Stimulated activated CD4-positive, alpha-beta T cell treated with anti-CD3 and anti-CD28 coated beads, Interleukin-1b, Interleukin-23, amount 100 ng/mL, for 48 hours (primary cell): ENCODE measurements at regions not wholly inside any gene's neighbourhood (a gene's known extent, or its start where the extent isn't known, plus 50 kb on each side); places are given as distances from the start of the nearest gene placed in this dataset.
"Not testable (repeated sequence)": the region's sequence is repeated elsewhere in the genome, so short reads cannot be mapped to it uniquely, and the experiment has no call there.

Source experiments
- DNase-seq: peaks from one replicate; pipeline ENCODE4 v3.0.0-alpha.2; 2020

- no peak for DNase-seq
Measured at GRCh38 chr6:21745543-21746337, 152.2 kb downstream of the SOX4 start.

- DNase-seq, result no peak
Measured at GRCh38 chr6:21747441-21747840, 153.9 kb downstream of the SOX4 start.

- no peak for DNase-seq
Measured at GRCh38 chr6:21748343-21749056, 154.9 kb downstream of the SOX4 start.

GRCh38 chr6:21749754-21750153 lies 156.2 kb downstream of the SOX4 start:
- DNase-seq, result no peak

DNA sequence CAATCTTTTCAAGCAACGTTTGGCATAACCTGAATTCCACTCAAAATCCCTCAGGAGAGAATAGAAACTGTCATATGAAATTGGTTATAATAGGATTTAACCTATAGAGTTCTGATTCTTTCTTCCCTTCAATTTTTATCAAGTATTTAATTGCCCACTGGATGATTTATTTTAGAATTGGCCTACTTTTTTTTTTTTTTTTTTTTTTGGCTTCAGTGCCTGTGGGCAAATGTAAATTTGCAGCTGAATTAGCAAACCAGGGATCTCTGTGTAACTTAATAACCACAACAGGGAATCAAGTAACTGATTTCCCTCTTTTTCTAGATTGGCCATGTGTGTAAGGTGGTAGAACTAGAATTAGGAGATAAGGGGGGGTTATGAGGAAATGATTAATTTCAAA lies 157.0 kb downstream of the SOX4 start:
- DNase-seq, result no peak

DNA sequence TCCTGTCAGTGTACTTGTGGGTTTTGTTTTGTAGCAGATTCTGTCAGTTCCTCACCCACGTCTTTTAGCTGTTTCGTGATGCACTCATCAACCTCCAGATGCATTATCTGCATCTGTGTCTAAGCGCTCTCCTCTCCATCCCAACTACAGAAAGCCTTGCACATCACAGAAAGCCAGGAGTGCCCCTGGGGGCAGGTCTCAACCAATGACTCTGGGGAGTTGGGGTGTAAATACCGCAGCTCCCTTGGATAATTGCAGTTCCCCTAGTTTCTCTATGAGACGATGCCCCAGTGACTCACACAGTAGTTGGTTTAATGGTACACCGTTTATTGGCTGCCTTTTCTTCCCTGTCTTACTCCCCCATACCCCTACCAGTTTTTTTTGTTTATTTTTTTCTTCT lies 158.1 kb downstream of the SOX4 start:
- no peak for DNase-seq

DNA sequence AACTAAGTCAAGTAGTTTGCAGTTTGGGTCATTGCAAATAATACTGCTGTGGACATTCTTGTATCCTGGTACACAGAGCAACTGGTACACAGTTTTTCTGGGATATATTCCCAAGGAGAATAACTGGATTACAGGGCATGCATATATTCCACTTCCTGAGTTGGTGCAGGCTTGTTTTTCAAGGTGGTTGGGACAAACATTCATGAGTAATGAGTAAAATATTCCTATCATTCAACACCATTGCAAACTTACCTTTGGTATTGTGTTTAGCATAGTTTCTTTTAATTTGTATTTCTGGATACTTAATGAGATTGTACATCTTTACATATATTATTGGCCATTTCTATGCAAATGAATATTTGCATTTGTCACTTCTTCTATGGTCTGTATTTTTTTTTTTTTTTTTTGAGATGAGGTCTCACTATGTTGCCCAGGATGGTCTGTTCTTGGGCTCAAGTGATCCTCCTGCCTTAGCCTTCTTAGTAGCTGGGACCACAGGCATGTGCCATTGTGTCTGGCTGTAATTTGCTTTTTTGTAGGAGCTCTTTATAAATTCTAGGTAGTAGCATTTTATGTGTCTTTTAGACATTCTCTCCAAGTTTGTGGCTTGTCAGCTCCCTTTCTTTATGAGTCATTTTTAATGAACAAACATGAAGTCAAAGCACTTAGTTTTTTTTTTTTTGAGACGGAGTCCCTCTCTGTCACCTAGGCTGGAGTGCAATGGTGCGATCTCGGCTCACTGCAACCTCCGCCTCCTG lies 158.7 kb downstream of the SOX4 start:
- no peak for DNase-seq

DNA sequence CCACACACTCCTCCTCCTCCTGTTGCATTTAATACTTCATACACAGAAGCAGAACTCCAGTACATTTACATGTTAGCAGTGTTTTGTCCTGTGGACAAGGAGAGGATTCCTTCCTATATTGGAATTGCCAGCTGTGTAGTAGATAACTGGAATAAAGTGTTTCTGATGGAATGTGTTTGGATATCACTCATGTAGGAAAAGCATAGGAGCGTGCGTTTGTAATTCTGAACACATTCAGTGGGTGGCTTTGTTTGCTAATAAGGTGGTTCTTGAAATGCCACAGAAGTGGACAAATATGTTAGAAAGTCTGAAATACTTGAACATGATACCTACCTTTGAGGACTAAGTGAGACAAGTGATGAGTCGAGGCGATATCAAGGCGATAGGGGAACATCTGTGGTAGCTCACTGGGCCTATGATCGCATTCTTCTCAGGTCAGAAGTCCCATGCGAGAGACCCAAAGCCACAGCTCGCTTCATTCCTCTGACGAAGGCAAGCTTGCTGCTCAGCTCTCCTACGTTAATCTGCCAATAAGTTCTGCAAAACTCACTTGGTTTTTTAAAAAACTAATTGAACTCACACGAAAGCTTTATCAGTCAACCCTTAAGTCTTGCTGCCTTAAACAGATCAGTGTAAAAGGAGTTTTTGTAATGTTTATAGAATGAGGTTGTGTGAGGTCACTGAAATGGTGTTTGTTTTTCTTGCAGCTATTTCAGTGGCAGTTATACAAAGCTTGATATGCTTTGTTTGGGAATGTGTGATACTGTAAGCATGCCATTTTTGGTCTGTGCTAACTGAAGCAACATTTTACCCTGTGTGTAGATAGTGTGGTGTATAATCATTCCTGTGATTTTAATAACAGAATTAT lies 159.9 kb downstream of the SOX4 start:
- no peak for DNase-seq

- no peak for DNase-seq
Measured at GRCh38 chr6:21754891-21755290, 161.3 kb downstream of the SOX4 start.

DNA sequence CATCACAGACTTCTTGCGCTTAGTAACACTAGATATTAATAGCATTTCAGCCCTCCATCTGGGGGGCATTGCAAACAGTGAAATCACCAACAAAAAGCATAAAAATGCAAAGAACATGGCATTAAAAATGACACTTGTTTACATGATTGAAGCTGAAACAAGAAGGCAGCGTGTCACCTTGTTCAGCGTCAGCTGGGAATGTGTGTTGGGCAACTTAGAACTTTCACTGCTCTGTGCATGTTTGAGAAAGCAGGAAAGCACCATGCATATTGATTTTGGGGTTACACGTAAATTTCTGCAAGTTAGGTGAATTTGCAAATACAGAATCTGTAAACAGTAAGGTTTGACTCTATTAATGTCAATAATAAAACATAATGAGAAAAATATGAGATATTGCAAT lies 162.9 kb downstream of the SOX4 start:
- no peak for DNase-seq

- DNase-seq, result not testable (repeated sequence)
Measured at GRCh38 chr6:21757392-21757791, 163.8 kb downstream of the SOX4 start.

GRCh38 chr6:21759721-21760120 lies 166.2 kb downstream of the SOX4 start:
- no peak for DNase-seq

GRCh38 chr6:21761053-21761730 lies 167.6 kb downstream of the SOX4 start:
- not testable (repeated sequence) for DNase-seq

DNA sequence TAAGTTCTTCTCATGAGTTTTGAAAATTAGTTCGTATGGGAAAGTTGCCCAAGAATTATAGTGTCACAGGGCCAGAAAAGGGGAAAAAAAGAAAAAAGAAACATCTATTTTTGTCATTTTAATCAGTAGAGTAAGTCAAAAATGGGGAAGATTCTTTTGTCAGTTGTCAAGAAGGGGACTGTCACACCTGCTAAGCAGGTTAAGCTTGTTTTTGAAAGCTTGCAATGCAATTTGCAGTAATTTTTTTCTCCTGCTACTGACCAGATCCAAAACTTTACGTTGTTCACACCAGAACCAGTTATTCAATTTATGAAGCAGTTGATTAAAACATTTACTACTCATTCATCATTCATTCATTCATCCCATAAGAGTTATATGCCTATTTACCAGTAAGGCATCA lies 171.4 kb downstream of the SOX4 start:
- no peak for DNase-seq

- no peak for DNase-seq
Measured at GRCh38 chr6:21767891-21768648, 174.5 kb downstream of the SOX4 start.

DNA sequence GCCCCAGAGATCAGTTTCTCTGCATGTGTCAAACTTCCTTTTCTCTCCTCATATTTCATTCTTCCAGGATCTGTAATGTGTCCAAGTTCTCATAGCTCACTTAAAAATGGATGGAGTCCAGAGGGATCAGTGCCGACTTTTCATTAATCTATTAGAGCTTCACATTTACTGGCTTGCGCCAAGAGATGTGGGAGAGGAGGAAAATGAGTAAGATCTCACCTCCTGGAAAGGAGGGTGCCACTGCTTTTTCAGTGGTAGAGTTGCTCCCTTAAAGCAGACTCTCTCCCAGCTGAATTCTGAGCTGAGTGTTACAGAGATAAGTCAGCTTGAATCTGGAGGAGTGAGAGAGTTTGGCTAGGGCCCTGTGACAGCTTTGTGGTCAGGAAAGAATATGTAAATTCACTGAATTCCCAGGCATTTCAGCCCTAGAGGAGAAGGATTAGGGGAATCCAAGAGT lies 175.9 kb downstream of the SOX4 start:
- no peak for DNase-seq

- DNase-seq, result no peak
Measured at GRCh38 chr6:21769968-21770367, 176.4 kb downstream of the SOX4 start.

DNA sequence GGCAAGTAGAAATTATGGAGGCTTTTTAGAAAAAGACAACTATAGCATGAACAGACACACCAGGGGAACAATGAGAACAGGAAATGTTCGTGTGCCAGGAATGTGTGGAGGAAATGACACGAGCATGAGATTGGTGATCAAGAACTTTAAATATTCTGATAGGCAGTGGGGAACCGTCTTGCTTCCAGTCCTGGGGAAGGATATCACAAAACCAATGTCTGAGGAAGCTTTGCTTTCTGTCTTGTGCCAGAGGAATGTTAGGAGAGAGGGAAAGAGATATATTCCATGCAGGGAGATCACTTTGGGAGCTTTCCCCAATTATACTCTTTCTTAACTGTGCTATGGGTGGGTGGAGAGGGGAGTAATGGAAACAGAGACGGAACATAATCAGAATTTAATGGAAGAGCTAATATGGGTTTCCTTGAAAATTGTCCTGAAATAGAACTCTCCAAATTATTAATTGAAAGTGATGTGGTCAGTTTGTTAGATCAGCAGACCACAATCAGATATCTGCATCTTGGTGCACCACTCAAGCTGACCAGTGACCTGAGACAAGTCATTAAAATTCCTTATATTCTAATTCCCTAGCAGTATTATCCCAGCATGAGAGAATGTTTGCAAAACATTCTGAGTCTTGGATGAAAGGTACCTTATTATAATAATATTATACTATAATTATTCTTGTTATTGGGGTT lies 178.2 kb downstream of the SOX4 start:
- no peak for DNase-seq

DNA sequence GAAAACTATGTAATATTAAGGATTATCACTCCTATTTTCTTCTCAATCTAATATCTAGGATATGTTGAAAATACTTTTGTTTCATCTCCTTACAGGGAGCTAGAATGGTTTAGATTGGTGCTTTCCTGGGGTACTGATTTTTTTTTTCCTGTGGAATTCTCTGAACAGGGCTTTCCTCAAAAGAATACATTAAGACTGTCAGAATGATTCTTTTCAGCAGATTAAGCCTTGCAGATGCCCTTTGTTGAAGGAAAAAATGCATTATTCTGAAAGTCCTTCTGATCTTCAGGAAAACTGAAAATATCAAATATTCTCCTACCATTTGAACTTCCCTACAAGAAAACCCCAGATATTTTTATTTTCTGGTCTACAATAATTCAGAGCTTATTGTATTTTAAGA lies 178.9 kb downstream of the SOX4 start:
- no peak for DNase-seq

GRCh38 chr6:21772884-21773575 lies 179.5 kb downstream of the SOX4 start:
- DNase-seq, result no peak
